NCI-H1694 (cell line): ENCODE measurements at regions not wholly inside any gene's neighbourhood (a gene's known extent, or its start where the extent isn't known, plus 50 kb on each side); places are given as distances from the start of the nearest gene placed in this dataset.

Source experiments
- DNase-seq: peaks from one replicate; lab custom pipeline; 2025; lab: John Stamatoyannopoulos, UW

DNA sequence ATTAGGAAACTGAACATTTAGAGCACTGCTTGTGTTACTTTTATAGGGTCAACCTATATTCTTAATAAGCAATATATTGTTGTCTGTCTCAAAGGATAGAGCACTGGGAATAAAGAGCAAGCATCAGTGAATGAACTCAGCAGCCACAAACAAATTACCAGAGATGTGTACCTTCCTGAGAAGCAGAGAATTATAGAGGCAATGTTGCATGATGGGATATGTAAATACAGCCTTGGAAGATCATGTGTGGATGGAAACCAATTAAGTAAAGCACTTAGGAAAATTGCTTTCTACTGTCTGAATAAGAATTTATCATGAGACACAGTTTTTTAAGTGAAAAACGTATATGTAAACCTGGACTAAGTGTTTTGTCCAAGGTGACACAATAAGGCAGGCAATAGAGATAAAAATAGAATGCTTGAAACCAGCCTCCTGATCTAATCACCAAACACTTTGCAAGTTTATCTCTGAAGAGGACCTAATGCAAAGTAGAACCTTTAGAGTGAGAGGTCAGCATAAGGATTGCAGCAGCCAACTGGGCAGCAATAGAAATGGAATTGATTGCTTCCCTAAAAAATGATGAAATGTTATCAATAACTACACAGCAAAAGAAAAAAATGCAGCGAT is 848.0 kb downstream of the TUSC7 start:
- DNase-seq: no peak

DNA sequence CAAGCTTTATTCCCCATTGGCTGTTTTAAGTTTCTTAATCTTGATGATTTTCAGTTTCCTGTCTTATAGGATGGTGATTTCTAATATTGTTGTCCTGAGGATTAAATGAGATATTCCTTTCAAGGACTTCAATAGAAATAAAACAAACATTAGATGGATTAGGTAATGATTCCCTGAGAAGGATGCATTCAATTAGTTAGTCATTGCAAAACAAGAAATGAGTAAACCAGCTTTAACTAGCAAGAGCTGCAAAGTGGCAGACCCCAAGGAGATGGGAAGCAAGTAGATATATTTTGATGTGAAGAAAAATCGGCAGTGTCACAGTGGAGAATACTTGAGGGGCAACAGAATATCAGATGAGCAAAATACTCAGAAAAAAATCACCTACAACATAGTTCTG is 849.1 kb downstream of the TUSC7 start:
- DNase-seq: no peak

DNA sequence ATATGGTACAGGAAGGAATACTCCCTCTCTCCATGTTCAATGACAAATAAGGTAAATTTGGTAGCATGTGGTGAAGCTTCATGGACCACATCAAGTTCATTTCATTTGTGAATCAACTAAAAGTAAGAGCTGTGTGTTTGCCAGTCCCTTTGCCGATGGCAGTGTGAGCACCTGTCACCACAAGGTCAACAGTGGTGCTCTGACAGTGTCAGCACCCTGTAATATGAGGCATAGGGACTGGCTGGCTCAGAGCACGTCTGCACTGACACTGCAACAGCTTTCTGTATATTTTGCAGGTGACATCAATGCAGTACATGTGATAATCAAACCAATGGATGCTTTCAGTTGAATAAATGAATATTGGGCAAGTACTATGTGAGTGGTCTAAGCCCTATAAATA is 852.4 kb downstream of the TUSC7 start:
- no peak for DNase-seq

DNA sequence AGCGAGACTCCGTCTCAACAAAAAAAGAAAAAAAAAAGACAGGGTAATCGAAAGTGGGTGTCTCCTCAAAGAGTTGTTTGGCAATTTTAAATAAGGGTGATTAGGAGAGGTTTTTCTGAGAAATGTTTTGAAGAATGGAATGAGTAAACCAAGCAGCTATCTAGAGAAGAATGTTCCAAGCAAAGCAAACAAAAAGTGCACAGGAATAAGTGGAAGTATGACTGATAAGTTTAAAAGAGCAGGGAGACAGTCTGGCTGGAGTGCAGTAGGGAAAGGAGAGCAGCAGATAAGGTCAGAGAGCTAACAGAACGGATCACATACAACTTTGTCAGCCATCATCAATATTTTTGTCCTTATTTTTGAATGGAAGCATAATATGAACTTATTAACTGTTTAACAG is 853.5 kb downstream of the TUSC7 start:
- no peak for DNase-seq

DNA sequence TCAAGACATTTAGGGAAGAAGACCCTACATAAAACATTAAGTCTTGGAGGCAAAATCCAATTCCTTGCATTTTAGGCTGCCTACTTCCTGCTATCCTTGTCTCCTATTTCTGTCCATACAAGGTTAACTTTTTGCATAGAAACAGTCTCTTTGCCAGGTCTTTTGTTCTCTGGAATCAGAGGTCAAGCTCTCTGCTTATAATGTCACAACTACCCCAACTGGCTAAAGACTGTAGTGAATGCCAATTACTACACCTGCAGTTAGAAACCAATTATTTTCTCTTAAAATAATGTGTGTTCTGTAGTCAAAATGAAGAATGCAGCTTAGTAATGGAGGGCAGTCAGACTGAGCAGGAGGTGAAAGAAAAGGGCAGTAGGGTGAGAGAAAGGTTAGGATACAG is 856.2 kb downstream of the TUSC7 start:
- DNase-seq: no peak

DNA sequence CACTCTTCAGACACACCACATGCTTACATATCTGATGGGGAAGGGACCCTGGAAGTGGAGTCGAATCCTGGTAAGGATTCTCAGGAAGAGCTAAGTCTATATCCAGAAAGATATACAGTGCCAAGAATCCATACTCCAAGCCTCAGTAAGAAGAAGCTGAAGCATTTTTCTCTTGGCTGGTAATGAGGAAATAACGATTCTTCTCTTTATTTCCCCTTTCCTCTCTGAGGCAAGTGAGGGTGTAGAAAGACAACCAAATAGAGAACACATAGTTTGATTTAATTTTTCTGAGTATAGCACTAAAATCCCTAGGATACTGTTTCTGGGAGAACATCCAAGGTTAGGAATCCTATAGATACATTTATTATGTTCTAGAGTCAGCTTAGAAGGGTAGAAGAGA is 857.3 kb downstream of the TUSC7 start:
- DNase-seq: no peak

DNA sequence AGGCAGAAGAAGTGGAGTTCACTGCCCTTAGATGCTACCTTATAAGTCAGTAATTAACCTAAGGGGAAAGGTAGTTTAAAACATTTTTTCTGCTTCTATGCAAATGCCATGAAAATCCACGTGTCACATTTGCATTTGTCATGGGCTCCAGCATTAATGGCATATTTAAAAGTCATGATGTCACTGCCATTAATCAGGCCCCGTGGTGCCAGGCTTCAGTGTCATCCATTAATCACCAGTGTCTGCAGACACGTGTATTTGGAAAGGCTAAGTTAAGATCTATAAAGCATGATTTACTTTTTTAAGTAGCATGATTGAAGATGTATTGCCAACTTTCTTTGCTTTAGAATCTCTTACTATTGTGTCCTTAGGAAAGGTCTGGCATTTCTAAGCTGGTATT is 857.8 kb downstream of the TUSC7 start:
- DNase-seq: no peak

DNA sequence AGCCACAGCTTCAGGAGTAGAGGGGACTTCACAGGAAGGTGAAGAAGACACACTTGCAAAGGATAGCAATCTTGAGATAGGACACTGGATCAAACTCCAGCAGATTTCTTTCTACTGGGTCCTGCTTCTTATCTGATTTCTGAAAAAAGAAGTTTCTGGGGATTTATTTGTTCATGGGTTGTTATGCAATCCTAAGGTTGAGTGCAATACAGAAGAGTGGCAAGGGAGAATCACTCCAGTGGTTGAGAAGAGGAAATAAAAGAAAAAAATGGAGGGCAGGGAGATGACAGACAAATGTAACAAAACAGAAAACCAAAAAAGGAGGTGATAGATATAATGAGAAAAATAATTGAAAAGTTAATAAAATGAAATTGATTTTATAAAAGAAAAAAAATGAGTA is 858.3 kb downstream of the TUSC7 start:
- DNase-seq: no peak

DNA sequence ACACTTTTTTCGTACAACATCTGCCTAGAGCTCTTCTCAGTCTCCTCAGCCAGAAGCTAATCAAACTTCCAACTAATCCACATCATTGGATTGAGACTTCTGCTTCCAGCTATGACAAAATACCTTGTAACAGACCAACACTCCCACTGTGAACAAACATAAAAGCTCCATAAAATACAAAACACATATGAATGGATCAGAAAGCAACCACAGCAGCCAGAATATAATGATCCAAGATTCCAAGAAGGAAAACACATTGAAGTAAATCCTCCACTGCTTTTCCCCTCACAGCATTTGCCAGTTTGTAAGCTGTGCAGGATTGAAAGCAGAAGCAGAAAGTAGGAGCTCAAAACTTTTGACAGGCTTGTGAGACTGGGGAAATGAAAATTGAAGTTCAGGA is 863.2 kb downstream of the TUSC7 start:
- no peak for DNase-seq

DNA sequence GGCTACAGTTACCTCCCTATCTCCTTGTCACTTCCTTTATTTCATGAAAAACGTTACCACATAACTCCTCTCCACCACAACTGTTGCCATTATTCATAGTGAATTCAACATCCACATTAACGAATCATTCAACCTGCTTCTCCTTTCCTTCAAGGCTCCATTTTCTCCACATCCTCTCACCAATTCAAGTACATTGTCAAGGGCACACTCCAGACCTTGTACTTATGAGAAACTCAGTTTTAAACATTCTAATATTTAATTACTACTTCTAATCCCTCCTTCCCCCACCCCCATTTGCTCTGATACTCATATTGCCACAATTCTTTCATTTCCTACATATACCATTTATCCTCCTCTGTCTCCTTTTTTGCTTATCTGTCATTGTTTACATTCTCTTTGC is 871.2 kb downstream of the TUSC7 start:
- no peak for DNase-seq

DNA sequence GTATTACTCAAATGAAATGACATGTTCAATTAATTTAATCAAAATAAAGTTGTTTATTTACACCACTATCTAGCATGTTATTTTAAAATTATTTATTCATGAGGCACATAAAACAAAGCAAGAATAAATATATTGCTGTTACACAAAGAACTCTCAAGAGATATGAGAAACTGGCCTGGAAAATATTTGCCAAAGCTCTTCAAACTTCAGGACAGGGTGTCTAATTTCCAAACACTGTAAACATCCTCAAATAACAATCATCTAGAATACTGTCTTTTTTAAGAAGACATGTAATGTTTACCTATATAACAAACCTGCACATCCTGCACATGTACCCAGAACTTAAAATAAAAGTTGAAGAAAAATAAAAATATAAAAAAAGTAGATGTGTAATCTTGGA is 876.6 kb downstream of the TUSC7 start:
- no peak for DNase-seq

DNA sequence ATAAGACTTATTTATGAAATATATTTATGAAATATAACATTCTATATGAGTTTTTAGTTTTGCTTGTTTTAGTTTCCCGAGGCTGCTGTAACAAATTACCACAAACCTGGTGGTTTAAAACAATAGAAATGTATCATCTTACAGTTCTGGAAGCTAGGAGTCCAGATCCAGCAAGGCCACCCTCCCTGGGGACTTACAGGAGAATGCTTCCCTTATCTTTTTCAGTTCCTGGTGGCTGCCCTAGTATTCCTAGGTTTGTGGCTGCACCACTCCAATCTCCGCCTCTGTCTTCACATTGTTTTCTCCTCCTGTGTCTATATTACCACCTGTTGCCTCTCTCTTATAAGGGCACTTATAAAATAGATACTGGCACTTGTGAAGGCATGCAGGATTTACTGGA is 877.8 kb downstream of the TUSC7 start:
- no peak for DNase-seq

DNA sequence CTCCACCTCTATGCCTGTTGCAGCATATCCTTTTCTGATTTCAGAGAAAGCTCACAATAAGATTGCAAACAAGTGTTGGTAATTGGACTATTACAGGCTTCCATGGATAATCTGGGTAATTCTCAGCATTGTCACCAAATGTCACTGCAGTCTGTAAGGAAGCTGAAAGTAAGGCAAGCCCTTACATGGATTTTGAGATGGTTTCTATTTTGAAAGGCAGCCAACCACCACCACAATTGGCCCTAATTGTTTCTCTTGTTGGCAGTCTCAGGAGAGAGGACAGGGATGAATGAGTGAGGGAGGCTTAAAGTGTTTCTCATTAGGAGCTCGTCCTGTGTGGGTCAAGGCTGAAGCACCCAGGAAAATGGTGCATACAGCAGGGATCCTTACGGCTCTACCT is 879.9 kb downstream of the TUSC7 start:
- DNase-seq: peak; percentile 40

DNA sequence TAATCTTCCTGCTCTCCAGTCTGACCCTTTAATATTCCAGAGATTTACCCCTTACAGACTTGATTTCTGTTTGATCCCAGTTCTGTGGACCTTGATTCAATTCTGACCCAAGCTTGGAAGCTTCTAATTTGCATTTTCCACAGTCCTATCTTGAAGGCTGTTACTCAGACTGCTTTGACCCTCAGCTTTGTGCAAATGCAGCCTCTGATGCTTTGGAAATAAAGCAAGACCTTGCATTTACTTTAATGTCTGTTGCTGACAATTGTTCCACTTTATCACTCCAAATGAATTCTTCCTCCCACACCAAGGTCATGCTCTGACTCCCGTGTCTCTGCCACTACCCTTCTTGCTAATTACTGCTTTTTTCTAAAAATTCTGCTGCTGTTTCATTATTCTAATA is 886.0 kb downstream of the TUSC7 start:
- DNase-seq: no peak

DNA sequence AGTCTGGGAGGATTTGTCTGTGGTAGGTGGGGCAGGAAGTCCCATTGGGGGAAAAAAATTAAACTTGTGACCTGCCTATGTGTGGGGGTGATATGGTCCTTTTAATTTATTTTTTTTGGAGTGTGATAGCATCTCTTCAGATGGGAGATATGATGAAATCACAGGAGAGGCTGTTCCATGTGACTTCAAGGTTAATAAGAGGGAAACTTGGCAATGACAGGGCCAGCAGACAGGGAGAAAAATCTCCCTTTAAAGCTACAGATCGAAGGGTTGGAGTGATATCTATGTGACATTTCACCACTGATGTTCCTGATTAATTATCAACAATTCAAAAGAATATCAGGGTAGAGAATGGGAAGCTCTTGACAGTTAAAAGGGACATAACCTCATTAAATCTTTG is 886.9 kb downstream of the TUSC7 start:
- DNase-seq: no peak

DNA sequence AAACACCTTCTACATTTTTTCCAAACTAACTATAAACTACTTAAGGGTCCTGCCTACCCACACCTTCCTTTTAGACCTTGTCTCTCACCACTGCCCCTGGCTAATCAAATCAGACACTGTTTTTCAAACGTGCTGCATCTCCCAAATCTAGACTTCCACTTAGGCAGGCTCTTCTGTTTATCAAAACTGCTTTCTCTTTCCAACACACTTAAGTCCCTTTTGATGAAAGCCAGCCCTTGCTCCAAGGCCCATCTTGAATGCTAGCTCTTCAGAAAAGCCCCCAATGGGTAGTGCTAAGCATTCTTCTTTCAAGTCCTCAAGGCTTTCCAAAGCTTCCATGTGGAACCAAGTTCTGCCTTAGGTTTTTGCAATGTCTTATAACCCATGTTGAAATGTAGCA is 888.3 kb downstream of the TUSC7 start:
- DNase-seq: no peak

DNA sequence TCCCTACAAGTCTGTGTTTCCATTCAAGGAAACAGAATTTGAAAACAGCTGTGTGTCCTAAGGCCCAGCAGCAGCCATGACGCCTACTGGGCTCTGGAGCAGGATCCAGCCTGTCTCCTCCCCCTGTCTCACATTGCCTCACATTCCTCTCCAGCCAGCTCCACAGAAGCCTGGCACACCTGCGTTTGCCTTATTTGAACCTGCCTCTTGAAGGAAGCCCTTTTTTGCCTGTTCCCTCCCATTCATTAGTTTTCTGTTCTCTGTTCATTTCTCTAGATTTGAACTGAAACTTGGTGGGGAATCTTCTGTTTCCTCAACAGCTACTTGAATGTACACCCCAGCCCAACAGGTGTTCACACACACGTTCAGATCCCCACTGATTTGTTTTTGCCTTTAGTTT is 890.5 kb downstream of the TUSC7 start:
- DNase-seq: no peak

DNA sequence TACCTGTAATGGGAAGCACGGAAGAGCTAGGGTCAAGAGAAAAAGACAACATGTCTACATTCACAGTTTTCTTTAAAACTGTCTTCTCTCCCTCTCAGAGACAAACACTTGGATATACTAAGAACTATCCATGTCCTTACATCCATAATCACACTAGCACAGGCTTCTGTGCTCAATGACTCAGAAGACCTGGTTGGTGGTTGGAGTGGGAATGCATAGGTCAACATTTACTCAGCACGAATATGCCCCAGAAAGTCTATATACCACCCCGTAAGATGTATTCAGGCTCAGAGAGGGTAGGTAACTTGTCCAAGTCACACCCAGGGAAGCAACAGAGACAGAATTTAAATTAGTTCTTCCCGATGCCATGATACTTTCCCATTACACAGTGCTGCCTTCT is 891.1 kb downstream of the TUSC7 start:
- DNase-seq: no peak

DNA sequence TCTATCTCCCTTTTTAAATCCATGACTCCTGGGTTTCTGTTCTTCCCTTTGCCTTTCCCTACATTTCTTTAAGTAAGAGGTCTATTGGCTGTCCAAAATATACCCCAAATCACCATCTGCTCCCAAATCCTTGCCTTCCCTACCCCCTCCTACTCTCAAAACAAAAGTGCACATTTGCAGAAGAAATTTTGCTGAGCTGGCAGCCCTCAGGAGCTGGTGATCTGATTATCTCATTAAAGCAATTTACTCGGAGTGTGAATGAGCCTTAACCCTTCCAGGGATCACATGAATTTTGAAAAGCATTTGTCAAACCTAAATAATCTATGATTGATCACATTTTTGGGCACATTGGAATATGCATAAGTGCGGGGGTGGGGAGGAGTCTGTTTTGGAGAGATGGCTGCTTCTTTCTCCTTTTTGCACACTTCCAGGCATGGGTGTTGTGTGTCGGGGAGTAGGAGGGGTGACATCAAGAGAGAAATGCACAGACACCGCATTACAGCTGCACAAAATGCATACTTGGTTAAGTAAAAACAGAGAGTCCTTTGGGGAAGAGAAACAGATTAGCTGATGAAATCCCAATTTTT is 892.6 kb downstream of the TUSC7 start:
- no peak for DNase-seq

DNA sequence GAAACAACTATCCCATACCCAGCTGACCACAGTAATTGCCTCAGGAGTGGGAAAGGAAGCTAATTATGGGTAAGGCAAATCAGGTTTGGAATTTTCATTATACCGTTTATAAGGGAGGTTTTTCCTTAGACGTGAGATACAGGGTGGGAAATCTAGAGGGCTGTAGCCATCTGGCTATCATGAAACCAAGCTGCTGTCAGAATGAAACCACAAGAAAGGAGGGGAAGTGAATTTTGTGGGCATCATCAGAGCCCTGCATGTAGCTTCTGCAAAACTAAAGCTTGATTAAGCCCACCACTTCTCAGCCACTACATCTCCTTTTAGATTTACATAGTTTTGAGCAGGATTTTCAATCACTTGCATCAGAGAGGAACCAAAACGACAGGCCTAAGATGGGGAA is 893.5 kb downstream of the TUSC7 start:
- no peak for DNase-seq

DNA sequence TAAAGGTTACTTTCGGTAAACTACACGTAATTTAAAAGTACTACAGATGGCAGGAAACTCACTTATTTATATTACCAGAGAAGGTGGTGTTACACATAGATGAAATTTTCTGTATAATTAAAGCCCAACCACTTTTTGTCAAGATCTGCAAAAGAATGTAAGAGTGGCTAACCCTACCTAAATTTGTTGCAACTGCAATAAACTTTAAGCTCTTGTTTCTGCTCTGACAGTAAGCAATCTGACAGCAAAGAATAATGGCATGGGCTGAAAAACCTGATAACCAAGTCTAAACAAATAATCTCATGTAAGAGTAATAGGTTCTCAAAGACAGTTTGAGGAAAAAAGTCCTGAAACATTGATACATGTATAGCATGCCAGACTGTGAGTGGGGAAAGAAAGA is 897.3 kb downstream of the TUSC7 start:
- DNase-seq: no peak

DNA sequence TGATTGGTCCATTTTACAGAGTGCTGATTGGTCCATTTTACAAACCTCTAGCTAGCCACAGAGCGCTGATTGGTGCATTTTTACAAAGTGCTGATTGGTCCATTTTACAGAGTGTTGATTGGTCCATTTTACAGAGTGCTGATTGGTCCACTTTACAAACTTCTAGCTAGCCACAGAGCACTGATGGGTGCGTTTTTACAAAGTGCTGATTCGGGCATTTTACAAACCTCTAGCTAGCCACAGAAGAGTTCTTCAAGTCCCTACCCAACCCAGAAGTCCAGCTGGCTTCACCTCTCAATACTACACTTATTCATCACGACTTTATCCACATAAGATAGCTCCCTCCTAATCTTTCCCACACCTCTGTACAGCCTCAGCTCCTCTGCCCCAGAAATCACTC is 899.8 kb downstream of the TUSC7 start:
- DNase-seq: no peak

DNA sequence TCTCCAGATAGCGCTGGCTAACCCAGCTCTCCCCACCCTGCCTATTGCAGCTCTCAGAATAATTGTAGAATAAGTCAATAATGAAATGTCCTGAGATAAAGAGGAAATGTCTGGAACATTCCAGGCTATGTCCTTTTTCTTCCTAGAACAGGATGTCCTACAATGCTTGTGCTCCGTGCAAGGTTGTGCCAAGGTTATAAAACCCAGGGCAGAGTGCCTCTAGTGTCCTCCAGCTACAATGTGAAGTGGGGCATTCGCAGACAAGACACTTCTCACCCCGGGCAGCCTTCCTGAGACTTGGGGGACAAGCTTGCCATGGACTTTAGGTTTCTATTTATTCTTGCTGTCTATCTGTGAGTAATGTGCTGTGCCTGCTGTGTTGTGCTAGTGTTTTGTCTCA is 900.6 kb downstream of the TUSC7 start:
- DNase-seq: no peak

DNA sequence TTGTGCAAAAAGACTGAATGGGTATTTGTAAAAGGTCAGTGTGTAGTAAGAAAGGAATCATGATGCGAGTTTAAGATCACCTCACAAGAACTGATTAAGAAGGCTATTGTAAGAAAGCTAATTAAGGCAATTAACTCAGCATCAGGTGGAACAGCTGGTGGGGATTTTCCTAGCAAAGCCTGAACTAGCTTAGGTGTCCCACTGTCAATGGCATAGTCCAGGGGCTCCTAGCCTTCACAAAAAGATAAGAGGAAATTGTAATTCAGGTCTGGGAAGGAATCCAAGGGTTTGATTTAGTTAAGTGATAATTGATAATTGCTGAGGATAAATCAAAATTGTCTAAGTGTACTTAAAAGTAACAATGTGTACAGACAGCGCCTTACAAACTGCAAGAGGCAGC is 901.6 kb downstream of the TUSC7 start:
- DNase-seq: no peak

DNA sequence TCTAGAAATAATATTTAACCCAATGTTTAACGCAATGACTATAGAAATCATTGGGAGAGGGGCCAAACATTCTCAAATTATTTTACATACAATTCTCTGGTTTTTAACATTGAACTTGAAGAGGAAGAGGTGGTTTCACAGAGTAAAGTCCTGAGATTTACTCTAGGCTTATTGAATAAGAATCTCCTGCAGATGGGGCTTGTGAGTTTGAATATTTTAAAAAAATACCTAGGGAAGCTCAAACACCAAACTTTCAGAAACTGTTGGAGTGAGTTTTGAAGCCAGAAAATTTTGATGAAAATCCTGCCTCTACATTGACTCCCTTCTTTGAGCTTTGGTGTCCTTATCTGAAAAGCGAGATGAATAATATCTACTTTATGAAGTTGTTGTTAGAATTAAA is 906.6 kb downstream of the TUSC7 start:
- DNase-seq: no peak
